HG03432 (cell line): ENCODE measurements at regions not wholly inside any gene's neighbourhood (a gene's known extent, or its start where the extent isn't known, plus 50 kb on each side); places are given as distances from the start of the nearest gene placed in this dataset.
"Not testable (repeated sequence)": the region's sequence is repeated elsewhere in the genome, so short reads cannot be mapped to it uniquely, and the experiment has no call there.

ENCODE experiments used
- ATAC-seq: cut with Tn5 transposase; IDR thresholded peaks from one replicate; pipeline ENCODE4 v1.9.1; 2021; ENCODE audit warnings: mild to moderate bottlenecking, moderate library complexity; ENCODE audit not compliant: unreplicated experiment

DNA sequence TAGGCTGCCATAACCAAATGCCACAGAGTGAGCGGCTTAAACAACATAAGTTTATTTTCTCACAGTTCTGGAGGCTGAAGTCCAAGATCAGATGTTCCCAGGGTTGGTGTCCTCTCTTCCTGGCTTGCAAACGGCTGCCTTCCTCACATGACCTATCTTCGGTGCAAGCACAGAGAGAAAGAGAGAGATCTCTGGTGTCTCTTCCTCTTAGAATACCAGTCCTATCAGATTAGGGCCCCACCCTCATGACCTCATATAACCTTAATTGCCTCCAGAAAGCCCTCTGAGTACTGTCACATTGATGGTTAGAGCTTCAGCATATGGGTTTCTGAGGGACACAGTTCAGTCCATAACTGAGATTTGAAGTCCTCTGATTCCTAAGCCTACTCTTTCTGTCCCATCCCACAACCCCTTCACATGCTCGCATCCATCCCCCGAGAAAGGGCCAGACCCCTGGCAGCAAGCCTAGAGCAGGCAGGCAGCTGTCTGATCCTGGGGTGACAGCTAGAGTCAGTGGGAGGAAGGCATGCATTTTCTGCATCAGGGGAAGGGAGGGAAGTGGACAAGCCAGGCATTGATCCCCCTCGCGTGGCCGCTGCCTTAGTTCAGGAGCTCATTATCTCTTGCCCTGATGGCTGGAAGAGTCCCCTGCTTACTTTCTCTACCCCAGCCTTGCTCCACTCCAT is 114.1 kb downstream of the FAR1 start:
- no peak for ATAC-seq

DNA sequence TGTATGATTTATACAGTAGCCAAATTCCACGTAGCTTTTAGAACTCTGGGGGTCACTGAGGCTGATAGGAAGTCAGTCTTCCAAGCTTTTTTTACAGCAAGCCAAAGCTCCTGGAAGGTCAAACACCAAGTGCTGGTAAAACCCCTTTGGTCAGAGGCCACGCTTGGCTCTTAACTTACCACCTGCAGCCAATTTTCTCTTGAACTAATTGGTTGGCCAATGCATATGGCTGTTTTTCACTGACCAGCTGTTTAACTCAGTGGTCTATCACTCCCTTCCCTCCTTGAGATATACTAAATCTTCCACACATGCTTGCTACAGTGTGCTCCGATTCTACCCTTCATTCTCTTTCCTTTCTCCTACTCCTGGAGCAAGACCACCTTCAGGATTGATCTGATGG is 116.0 kb downstream of the FAR1 start:
- ATAC-seq: no peak

DNA sequence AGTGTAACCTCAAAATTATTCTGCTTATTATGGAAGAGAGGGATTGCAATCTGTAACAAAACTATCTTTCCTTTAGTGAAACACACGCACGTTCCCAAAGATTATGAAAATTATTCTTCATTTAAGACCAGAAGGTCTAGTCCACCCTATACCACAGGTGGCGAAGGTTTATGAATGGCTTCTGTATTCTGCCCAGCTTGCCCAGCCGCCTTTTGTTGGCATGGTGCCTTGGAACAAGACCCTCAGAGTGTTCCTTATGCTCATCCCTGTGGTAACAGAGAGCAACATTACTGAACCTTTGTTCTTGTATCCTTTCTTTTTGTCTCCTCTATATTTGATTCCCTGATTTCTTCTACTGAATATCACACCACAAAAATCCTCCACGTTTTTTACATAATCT is 116.4 kb downstream of the FAR1 start:
- no peak for ATAC-seq

GRCh38 chr11:13786688-13787087 is 118.2 kb downstream of the FAR1 start:
- ATAC-seq: no peak

DNA sequence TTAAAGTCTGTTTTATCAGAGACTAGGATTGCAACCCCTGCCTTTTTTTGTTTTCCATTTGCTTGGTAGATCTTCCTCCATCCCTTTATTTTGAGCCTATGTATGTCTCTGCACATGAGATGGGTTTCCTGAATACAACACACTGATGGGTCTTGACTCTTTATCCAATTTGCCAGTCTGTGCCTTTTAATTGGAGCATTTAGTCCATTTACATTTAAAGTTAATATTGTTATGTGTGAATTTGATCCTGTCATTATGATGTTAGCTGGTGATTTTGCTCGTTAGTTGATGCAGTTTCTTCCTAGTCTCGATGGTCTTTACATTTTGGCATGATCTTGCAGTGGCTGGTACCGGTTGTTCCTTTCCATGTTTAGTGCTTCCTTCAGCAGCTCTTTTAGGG is 129.1 kb downstream of the FAR1 start:
- ATAC-seq: not testable (repeated sequence)

- no peak for ATAC-seq
Observed at GRCh38 chr11:13800901-13801300, 132.4 kb downstream of the FAR1 start.

DNA sequence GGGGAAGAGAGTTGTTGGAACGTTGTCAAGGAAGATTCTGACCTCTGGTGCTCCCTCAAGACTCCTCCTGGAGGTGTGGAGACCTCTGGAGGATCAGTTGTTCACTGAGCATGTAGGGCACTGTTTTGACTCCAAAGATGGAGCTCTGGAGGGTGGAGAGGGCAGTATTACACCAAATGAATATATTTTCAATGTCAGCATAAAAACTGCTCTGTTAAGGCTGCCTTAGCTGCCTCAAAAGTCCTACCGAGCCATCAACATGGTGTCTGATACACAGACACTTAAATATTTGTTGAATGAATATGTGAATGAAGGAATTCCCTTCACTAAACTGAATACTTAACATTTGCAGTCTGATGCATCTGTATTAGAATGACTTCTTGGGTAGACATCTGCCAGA is 144.2 kb upstream of the SPON1 start:
- ATAC-seq: no peak

DNA sequence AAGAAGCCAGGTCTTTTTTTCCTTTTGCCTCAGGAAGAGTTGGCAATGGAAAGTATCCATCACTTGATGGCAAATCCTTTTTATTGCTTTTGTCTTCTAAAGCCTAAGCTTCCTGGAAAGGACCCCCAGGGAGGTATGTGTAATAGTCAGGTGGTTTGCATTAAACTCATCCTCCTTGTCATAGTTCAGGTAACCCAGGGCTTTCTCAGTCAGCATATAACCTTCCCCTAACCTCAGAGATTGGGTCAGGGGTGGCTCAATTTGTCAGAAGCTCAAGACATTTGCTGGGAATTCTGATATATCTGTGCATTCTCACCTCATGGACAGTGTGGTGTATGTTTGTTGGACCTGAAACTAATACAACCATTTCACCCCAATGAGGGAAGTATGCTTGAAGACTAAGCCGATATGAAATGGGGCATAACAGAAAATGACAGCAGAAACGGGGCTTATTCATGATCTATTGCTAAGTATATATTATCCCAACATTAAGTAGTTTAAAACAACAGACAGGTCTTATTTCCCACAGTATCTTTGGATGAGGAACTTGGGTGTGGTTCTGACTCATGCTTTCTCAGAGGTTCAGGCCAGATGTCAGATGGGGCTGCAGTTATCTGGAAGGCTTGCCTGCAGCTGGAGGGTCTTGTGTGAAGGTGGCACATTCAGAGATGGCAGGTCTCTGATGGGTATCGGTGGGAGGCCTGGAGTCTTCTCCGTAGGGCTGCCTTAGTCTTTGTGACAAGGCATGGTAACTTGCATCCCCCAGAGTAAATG is 135.8 kb upstream of the SPON1 start:
- no peak for ATAC-seq

GRCh38 chr11:13831696-13832095 is 130.8 kb upstream of the SPON1 start:
- no peak for ATAC-seq

- no peak for ATAC-seq
Observed at GRCh38 chr11:13834463-13834862, 128.1 kb upstream of the SPON1 start.

GRCh38 chr11:13836666-13837065 is 125.9 kb upstream of the SPON1 start:
- ATAC-seq: no peak

- ATAC-seq: no peak
Observed at GRCh38 chr11:13837286-13837685, 125.2 kb upstream of the SPON1 start.

DNA sequence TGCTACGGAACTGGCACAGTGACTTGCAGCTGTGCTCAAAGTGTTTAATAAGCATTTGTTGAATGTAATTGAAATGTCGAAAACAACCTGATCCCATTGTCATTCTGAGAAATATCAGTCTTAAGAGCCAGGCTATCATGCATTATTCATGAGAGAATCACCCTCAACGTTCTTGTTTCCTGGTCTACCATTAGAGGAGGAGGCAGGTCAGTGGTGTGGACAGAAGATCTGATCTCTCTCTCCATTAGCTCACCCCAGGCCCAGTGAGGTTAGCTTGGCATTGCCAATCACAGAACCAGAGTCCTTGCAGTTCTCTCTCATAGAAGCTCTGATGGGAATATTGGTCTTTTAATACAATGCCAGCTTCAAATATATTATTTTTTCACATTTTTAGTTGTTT is 121.1 kb upstream of the SPON1 start:
- ATAC-seq: no peak

- no peak for ATAC-seq
Observed at GRCh38 chr11:13848031-13848430, 114.5 kb upstream of the SPON1 start.

- ATAC-seq: no peak
Observed at GRCh38 chr11:13850231-13851005, 112.1 kb upstream of the SPON1 start.

- ATAC-seq: no peak
Observed at GRCh38 chr11:13851691-13852090, 110.8 kb upstream of the SPON1 start.

DNA sequence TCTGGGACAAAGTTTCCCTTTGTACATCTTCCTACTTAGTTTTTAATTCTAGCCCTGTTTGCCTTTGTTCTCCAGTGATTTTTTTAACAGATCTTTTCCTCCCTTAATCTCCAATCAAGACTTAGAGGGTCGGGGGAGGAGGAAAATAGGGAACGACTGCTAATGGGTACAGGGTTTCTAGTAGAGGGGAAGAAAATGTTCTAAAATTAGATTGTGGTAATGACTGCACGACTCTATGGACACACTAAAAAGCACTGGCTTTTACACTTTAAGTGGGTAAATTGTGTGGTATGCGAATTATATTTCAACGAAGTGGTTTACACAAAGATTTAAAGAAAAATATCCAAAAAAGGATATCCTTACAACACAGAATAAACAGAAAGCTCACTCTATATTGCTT is 110.0 kb upstream of the SPON1 start:
- no peak for ATAC-seq

GRCh38 chr11:13857828-13858227 is 104.7 kb upstream of the SPON1 start:
- ATAC-seq: no peak

- no peak for ATAC-seq
Observed at GRCh38 chr11:13859892-13860291, 102.6 kb upstream of the SPON1 start.

DNA sequence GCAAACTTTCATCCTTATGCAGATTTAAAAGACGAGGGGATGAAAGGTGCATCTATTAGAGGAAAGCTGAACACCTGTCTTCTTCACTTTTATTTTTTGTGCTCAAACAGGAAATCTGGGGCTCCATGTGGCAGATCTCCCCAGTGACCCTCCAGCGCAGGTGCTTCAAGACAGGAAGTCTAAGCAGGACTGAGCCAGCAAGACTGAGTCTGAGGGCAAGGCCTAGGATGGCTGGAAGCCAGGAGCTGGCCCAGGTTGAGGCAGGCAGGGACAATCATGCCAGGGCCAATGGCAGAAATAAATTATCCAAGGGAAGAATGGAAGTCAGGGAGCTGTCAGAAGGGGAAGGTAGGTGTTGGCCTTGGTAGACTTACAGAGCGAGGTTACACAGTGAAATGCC is 101.1 kb upstream of the SPON1 start:
- ATAC-seq: no peak

DNA sequence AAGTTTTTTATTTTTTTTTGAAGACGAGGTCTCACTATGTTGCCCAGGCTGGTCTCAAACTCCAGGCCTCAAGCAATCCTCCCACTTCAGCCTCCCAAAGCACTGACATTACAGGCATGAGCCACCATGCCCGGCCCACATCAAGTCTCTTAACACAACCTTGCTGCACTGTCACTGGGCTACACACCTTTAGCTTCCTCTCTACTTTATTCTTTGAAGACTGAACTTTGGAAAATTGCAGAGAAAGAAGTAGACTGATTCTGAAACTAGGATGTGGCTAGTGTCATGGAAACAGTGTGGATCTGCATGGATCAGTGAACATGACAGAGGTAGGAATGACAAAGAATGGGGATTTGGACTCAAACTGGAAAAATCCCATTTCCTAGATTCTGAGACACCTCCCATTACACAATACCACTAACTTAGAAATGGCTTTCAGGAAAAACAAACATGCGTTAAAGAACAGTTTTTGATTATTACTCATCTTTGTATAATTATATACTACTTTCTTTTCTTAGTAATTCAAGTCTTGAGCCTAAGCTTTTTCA is 99.6 kb upstream of the SPON1 start:
- no peak for ATAC-seq
